Gastrocnemius medialis (tissue), 4 donors: ENCODE measurements at regions not wholly inside any gene's neighbourhood (a gene's known extent, or its start where the extent isn't known, plus 50 kb on each side); places are given as distances from the start of the nearest gene placed in this dataset.
"Not testable (repeated sequence)": the region's sequence is repeated elsewhere in the genome, so short reads cannot be mapped to it uniquely, and the experiment has no call there.

Experiments
- POLR2A ChIP-seq, 2 donors: fragments of 450-650 bp; IDR thresholded peaks; one replicate each; pipeline ENCODE4 v1.6.1; 2017; ENCODE audit warnings: antibody characterized with exemption in 2 of 2, mild to moderate bottlenecking in 2 of 2, moderate library complexity in 2 of 2
- TF ChIP-seq, protein P1 (sequence below), 5 experiments: fragments of 450-650 bp in 3 of 5; fragments of 200-600 bp in 2 of 5; sonication (generic) in 2 of 5; IDR thresholded peaks in 4 of 5; conservative IDR thresholded peaks in 1 of 5; 1 replicate in 4 of 5; 2 replicates in 1 of 5; pipeline ENCODE4 v1.5.1; 2016 to 2019; ENCODE audit warnings: antibody characterized with exemption in 5 of 5, mild to moderate bottlenecking in 3 of 5, moderate library complexity in 3 of 5

DNA sequence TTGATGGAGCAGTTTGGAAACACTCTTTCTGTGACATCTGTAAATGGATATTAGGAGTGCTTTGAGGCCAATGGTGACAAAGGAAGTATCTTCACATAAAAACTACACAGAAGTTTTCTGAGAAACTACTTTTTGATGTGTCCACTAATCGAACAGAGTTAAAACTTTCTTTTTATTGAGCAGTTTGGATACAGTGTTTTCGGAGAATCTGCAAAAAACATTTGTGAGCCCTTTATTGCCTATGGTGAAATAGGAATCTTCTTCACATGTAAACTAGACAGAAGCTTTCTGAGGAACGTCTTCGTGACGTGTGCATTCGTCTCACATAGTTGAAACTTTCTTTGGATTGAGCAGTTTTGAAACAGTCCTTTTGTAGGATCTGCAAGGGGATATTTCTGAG, 3068.2 kb downstream of the TUBA3C start:
- TF ChIP-seq, protein P1, sequence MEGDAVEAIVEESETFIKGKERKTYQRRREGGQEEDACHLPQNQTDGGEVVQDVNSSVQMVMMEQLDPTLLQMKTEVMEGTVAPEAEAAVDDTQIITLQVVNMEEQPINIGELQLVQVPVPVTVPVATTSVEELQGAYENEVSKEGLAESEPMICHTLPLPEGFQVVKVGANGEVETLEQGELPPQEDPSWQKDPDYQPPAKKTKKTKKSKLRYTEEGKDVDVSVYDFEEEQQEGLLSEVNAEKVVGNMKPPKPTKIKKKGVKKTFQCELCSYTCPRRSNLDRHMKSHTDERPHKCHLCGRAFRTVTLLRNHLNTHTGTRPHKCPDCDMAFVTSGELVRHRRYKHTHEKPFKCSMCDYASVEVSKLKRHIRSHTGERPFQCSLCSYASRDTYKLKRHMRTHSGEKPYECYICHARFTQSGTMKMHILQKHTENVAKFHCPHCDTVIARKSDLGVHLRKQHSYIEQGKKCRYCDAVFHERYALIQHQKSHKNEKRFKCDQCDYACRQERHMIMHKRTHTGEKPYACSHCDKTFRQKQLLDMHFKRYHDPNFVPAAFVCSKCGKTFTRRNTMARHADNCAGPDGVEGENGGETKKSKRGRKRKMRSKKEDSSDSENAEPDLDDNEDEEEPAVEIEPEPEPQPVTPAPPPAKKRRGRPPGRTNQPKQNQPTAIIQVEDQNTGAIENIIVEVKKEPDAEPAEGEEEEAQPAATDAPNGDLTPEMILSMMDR (IDR thresholded peaks at IDR 0.05 in 4 of 5, conservative IDR thresholded peaks at IDR 0.05 in 1 of 5): not testable (repeated sequence)
- not testable (repeated sequence) for TF ChIP-seq POLR2A (IDR thresholded peaks at IDR 0.05)
